ENCODE measurements at regions not wholly inside any gene's neighbourhood (a gene's known extent, or its start where the extent isn't known, plus 50 kb on each side); places are given as distances from the start of the nearest gene placed in this dataset.

DNA sequence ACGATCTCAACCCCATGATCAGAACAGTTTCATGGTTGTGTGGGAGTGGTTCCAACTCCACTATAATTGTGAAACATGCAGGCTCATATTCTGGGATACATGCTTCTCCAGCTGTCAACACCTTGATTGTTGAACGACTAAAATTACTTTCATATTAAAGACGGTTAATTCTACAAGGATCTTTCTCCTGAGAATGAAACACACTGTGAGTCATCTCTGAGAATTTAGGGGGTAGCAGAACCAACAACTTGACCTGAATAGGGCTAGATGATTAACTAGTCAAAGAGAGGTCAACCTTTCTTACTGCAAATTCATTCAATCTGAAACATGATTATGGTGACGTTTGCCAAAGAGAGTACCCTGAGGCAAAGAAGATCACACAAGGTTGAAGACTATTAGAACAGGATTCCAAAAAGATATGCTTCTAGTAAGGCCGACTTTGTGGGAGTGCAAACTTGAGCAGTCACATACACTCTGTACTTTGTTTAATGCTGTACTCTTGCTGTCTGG, 175.2 kb upstream of the CITED2 start:
- TF ChIP-seq, protein P1, sequence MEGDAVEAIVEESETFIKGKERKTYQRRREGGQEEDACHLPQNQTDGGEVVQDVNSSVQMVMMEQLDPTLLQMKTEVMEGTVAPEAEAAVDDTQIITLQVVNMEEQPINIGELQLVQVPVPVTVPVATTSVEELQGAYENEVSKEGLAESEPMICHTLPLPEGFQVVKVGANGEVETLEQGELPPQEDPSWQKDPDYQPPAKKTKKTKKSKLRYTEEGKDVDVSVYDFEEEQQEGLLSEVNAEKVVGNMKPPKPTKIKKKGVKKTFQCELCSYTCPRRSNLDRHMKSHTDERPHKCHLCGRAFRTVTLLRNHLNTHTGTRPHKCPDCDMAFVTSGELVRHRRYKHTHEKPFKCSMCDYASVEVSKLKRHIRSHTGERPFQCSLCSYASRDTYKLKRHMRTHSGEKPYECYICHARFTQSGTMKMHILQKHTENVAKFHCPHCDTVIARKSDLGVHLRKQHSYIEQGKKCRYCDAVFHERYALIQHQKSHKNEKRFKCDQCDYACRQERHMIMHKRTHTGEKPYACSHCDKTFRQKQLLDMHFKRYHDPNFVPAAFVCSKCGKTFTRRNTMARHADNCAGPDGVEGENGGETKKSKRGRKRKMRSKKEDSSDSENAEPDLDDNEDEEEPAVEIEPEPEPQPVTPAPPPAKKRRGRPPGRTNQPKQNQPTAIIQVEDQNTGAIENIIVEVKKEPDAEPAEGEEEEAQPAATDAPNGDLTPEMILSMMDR (IDR thresholded peaks at IDR 0.05; ENCODE audit: insufficient read depth, low read length, poor library complexity, severe bottlenecking), result no peak
- TF ChIP-seq EZH2phosphoT487 (conservative IDR thresholded peaks at IDR 0.05; ENCODE audit: low read length), result no peak
